Effector memory CD4-positive, alpha-beta T cell (primary cell): ENCODE measurements at regions not wholly inside any gene's neighbourhood (a gene's known extent, or its start where the extent isn't known, plus 50 kb on each side); places are given as distances from the start of the nearest gene placed in this dataset.

Experiments used
- DNase-seq, 3 donors: peaks; one replicate each; pipeline ENCODE4 v3.0.0-alpha.2; 2020
- H3K27ac ChIP-seq: 2 replicates; pipeline ENCODE4 v1.7.0; 2013; ENCODE audit warnings: mild to moderate bottlenecking, low read length, moderate library complexity; ENCODE audit not compliant: insufficient read depth, poor library complexity, severe bottlenecking
- H3K27me3 ChIP-seq: replicated peaks from 2 replicates; pipeline ENCODE4 v1.7.0; 2013; ENCODE audit warnings: mild to moderate bottlenecking, low read length; ENCODE audit not compliant: insufficient read depth, control insufficient read depth, poor library complexity, severe bottlenecking
- H3K36me3 ChIP-seq: 2 replicates; pipeline ENCODE4 v1.7.0; 2013; ENCODE audit warnings: mild to moderate bottlenecking, low read length, moderate library complexity; ENCODE audit not compliant: control insufficient read depth, insufficient read depth
- H3K4me1 ChIP-seq: 2 replicates; pipeline ENCODE4 v1.7.0; 2013; ENCODE audit warnings: low read length, mild to moderate bottlenecking; ENCODE audit not compliant: control insufficient read depth, insufficient read depth, poor library complexity, severe bottlenecking
- H3K4me3 ChIP-seq: 2 replicates; pipeline ENCODE4 v1.7.0; 2013; ENCODE audit warnings: low read length, low read depth, mild to moderate bottlenecking; ENCODE audit not compliant: insufficient read depth, poor library complexity, severe bottlenecking
- H3K9me3 ChIP-seq: 2 replicates; pipeline ENCODE4 v1.7.0; 2013; ENCODE audit warnings: mild to moderate bottlenecking, low read length, moderate library complexity; ENCODE audit not compliant: control insufficient read depth

DNA sequence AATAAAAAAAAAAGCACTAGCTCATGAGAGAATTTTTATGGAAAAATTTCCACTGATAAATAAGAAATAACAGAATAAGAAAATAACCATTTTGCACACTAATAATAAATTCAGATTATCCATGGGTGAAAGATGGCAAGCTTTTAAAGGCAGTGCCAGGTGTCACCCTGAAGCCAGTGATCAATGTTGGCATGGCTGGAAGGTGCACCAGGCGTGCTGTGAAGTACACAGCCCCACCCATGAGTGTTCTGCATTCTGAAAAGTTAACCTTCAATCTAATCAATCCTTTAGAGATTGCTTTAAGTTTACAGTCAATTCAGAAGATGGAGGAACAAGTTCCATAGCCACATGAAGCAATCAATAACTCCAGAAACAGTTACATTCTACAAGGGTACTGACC, 284.4 kb downstream of the C6orf118 start:
- H3K4me1 ChIP-seq = no peaks in the 10 kb centered on the region
- no peaks in the 10 kb centered on the region for H3K9me3 ChIP-seq
- H3K27me3 ChIP-seq = no peaks in the 10 kb centered on the region
- no peak overlapping the region for H3K4me3 ChIP-seq
- H3K27ac ChIP-seq = no peak overlapping the region
- no peaks in the 10 kb centered on the region for H3K36me3 ChIP-seq
- DNase-seq = no peak

GRCh38 chr6:165019681-165020080, 289.7 kb downstream of the C6orf118 start:
- DNase-seq = no peak
- H3K27ac ChIP-seq = no peak overlapping the region

DNA sequence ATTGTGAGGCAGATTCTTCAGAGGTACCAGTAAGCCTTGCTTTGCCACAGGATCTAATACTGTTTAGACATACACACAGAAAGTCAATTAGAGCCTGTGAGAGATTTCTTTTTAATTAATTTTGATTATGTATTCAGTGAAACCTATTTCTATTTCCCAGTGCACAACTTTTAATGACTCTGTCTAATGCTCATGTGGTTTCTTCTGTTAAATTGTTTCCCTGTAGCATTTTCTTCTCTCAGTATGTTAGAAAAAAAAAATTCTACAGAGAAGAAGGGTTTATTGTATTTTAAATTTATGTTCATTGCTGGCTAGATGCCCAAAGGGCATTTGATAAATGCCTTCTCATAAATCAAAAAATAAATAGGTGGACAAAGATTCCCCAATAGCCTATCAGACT, 293.7 kb downstream of the C6orf118 start:
- Histone ChIP-seq H3K4me1 (no peaks in the 10 kb centered on the region), H3K27me3 (no peaks in the 10 kb centered on the region), H3K9me3 (no peaks in the 10 kb centered on the region), H3K36me3 (no peaks in the 10 kb centered on the region), H3K27ac (no peak overlapping the region), H3K4me3 (no peak overlapping the region)
- DNase-seq = no peak

More at GRCh38 chr6:165019681-165020080, 289.7 kb downstream of the C6orf118 start:
- Histone ChIP-seq H3K9me3 (no peaks in the 10 kb centered on the region), H3K4me1 (no peaks in the 10 kb centered on the region), H3K27me3 (no peaks in the 10 kb centered on the region), H3K4me3 (no peak overlapping the region), H3K36me3 (no peaks in the 10 kb centered on the region)

DNA sequence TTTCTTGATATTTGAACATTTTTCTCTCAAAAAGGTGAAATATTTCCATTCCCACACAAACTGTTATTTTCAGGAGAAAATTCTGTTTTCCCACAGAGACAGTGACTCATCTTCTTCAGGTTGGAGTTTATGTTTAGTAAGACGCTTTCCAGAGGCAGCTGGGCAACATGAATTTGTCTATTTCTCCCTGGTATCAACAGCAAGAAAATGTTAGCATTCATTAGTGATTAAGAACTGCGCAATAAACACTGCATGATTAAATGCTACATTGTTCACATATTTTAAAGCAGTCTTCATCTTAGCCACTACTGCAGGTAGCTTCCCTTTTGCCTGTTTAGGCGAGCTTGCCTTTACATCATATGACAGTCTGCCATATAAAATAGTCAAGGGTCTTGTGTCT, 295.7 kb downstream of the C6orf118 start:
- Histone ChIP-seq H3K4me1 (no peaks in the 10 kb centered on the region), H3K4me3 (no peak overlapping the region), H3K27me3 (no peaks in the 10 kb centered on the region), H3K27ac (no peak overlapping the region), H3K36me3 (no peaks in the 10 kb centered on the region), H3K9me3 (no peaks in the 10 kb centered on the region)
- no peak for DNase-seq

DNA sequence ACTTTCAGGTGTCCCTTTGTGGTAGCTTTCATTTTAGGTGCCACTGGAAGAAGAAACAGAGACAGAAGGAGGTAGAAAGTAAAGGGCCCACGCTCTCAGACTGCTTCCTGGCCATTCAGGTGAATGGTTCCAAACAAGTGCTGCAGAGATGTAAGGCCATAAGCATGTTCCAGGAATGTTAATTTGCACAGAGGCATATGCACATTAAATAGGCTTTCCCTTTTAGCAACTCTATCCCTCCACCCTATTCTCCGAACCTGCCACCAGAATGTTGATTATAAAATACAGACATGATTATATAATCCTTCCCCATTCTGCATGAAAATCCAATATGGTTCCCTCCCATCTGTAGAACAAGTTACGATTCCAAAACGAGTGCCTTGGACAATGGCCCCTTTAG, 297.2 kb downstream of the C6orf118 start:
- H3K9me3 ChIP-seq = no peaks in the 10 kb centered on the region
- no peak overlapping the region for H3K27ac ChIP-seq
- no peaks in the 10 kb centered on the region for H3K27me3 ChIP-seq
- H3K4me3 ChIP-seq = no peak overlapping the region
- no peaks in the 10 kb centered on the region for H3K36me3 ChIP-seq
- no peaks in the 10 kb centered on the region for H3K4me1 ChIP-seq
- DNase-seq = no peak

- Histone ChIP-seq H3K27ac (no peak overlapping the region), H3K36me3 (no peaks in the 10 kb centered on the region), H3K4me1 (no peaks in the 10 kb centered on the region), H3K4me3 (no peak overlapping the region), H3K9me3 (no peaks in the 10 kb centered on the region), H3K27me3 (no peaks in the 10 kb centered on the region)
- DNase-seq = no peak
These were observed 298.6 kb downstream of the C6orf118 start for GRCh38 chr6:165010556-165011535.

DNA sequence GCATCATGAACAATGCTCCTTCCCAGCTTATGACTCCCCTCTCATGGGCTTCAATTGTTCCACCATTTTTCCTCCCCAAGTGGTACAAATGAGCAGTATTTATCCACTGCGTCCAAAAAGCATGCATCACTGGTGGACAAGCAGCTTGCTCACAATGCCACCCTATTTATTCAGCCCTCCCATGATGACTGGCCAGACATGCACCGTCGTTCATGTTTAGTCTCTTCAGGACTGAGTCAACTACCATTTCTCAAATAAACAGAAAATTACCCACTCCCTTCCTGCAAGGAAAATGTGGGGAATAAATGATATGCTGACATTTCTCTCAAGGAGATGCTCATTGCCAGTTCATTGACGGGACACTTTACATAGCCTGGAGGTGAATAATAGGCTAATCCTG, 300.4 kb downstream of the C6orf118 start:
- no peak overlapping the region for H3K27ac ChIP-seq
- no peak for DNase-seq
- no peaks in the 10 kb centered on the region for H3K36me3 ChIP-seq
- no peaks in the 10 kb centered on the region for H3K4me1 ChIP-seq
- H3K27me3 ChIP-seq = no peaks in the 10 kb centered on the region
- H3K9me3 ChIP-seq = no peaks in the 10 kb centered on the region
- no peak overlapping the region for H3K4me3 ChIP-seq

GRCh38 chr6:165002866-165003265, 306.5 kb downstream of the C6orf118 start:
- Histone ChIP-seq H3K36me3 (no peaks in the 10 kb centered on the region), H3K4me1 (no peaks in the 10 kb centered on the region), H3K27ac (no peak overlapping the region), H3K27me3 (no peaks in the 10 kb centered on the region), H3K9me3 (no peaks in the 10 kb centered on the region), H3K4me3 (no peak overlapping the region)
- no peak for DNase-seq

GRCh38 chr6:165002358-165002757, 307.0 kb downstream of the C6orf118 start:
- Histone ChIP-seq H3K27me3 (no peaks in the 10 kb centered on the region), H3K36me3 (no peaks in the 10 kb centered on the region), H3K4me3 (no peak overlapping the region), H3K27ac (no peak overlapping the region), H3K4me1 (no peaks in the 10 kb centered on the region), H3K9me3 (no peaks in the 10 kb centered on the region)
- DNase-seq = no peak

DNA sequence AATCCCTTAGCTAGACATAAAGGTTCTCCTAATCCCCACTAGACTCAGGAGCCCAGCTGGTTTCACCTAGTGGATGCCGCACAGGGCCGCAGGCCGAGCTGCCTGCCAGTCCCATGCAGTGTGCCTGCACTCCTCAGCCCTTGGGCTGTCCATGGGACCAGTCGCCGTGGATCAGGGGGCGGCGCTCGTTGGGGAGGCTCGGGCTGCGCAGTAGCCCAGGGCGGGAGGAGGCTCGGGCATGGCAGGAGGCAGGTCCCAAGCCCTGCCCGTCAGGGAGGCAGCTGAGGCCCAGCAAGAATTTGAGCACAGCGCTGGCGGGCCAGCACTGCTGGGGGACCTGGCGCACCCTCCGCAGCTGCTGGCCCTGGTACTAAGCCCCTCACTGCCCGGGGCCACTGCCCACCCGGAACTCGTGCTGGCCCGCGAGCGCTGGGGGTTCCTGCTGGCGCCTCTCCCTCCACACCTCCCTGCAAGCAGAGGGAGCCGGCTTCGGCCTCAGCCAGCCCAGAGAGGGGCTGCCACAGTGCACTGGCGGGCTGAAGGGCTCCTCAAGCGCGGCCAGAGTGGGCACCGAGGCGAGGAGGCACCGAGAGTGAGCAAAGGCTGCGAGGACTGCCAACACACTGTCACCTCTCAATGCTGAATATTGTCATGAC, 307.8 kb downstream of the C6orf118 start:
- Histone ChIP-seq H3K9me3 (no peaks in the 10 kb centered on the region), H3K4me1 (no peaks in the 10 kb centered on the region), H3K4me3 (no peak overlapping the region), H3K36me3 (no peaks in the 10 kb centered on the region), H3K27me3 (no peaks in the 10 kb centered on the region), H3K27ac (no peak overlapping the region)
- no peak for DNase-seq
